ENCODE measurements at regions not wholly inside any gene's neighbourhood (a gene's known extent, or its start where the extent isn't known, plus 50 kb on each side); places are given as distances from the start of the nearest gene placed in this dataset.

DNA sequence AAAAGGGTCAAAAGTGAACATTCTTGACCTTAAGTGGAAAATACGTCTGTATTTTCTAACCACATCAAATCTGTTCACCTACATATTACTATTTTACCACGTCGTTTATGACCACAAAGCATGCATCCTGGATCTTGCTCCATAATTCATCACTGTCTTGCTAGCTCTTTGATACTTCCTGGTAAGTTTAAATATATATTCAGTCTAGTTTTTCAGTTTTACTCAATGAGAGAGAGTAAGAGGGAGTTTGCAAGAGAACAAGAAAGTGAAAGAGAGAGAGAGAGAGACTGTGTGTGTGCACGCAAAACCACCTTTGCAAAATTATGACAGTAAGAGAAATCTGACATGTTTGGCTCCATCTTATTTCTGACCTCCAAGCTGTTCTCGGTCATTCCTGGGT lies 173.7 kb upstream of the GALNTL6 start:
- RAD21 ChIA-PET (ENCODE audit: low non-redundant PET in 1 of 2, low total read pairs in 2 of 2, uncharacterized antibody in 2 of 2, unreplicated experiment in 2 of 2), result no interaction called here
- TF ChIP-seq EZH2phosphoT487 (IDR thresholded peaks at IDR 0.05; ENCODE audit: borderline replicate concordance), result no peak
- POLR2A ChIA-PET, result no interaction called here
- no peaks in the 10 kb centered on the region for H4K20me1 ChIP-seq (ENCODE audit: insufficient read depth)
- ATAC-seq (no peak), DNase-seq (ENCODE audit: low read depth, low spot score) (no peak)
- H3K9me2 ChIP-seq (ENCODE audit: insufficient read depth), result no peaks in the 10 kb centered on the region
- no peaks in the 10 kb centered on the region for H3K36me3 ChIP-seq (ENCODE audit: control insufficient read depth in 1 of 2, insufficient read depth in 2 of 2, low read length in 2 of 2)
- intact Hi-C loops (cut with micrococcal nuclease), result no loop called here
- H3K9ac ChIP-seq (ENCODE audit: low read length), result no peak overlapping the region
- no peaks in the 10 kb centered on the region for H3K27me3 ChIP-seq (ENCODE audit: insufficient read depth, low read length)
- no peaks in the 10 kb centered on the region for H3K79me2 ChIP-seq (ENCODE audit: insufficient read depth, low read length)
- H3K4me3 ChIP-seq (replicated peaks in 1 of 2; ENCODE audit: low read depth in 1 of 2, low read length in 2 of 2), result no peak overlapping the region
- H3K9me3 ChIP-seq (ENCODE audit: control insufficient read depth in 1 of 2, insufficient read depth in 1 of 2, low read depth in 1 of 2, low read length in 2 of 2), result no peaks in the 10 kb centered on the region
- H3K4me1 ChIP-seq (ENCODE audit: control insufficient read depth in 1 of 2, insufficient read depth in 2 of 2, low read length in 2 of 2), result no peaks in the 10 kb centered on the region
- no peak overlapping the region for H3K4me2 ChIP-seq (ENCODE audit: low read length)
- BruUV-seq (replicated peaks), result no TSS peak
- no peak overlapping the region for H2AFZ ChIP-seq (ENCODE audit: low read depth, low read length, poor library complexity, severe bottlenecking)
- H3K27ac ChIP-seq (ENCODE audit: low read depth, low read length), result no peak overlapping the region
- CTCF ChIA-PET, result interaction anchor here (1.1 kb wide), 1 partner anchor 10 kb away, joined by 4 read pairs; no protein-coding TSS in a partner anchor

DNA sequence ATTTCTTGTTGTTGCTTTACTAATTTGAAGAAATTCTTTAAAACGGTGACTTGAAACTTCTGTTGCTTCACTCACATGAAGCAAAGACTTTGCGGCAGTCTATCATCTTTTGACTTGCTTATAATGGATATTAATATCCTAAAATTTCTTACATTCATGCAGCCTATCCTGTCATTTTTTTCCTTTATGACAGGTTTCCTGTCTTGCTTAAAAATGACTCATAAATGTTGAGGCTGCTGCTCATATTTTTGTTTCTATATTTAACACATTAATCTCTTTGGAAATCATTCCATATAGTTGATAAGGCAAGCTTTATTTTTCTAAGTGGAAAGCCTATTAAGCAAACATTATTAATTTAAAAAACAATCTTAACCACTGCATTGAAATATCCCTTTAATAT lies 176.6 kb upstream of the GALNTL6 start:
- CTCF ChIA-PET, result no interaction called here
- no peak overlapping the region for H3K4me3 ChIP-seq (replicated peaks in 1 of 2; ENCODE audit: low read depth in 1 of 2, low read length in 2 of 2)
- no peak overlapping the region for H3K27ac ChIP-seq (ENCODE audit: low read depth, low read length)
- no peaks in the 10 kb centered on the region for H4K20me1 ChIP-seq (ENCODE audit: insufficient read depth)
- H3K9me3 ChIP-seq (ENCODE audit: control insufficient read depth in 1 of 2, insufficient read depth in 1 of 2, low read depth in 1 of 2, low read length in 2 of 2), result no peaks in the 10 kb centered on the region
- H3K9me2 ChIP-seq (ENCODE audit: insufficient read depth), result no peaks in the 10 kb centered on the region
- ATAC-seq (no peak), DNase-seq (ENCODE audit: low read depth, low spot score) (no peak)
- no peaks in the 10 kb centered on the region for H3K36me3 ChIP-seq (ENCODE audit: control insufficient read depth in 1 of 2, insufficient read depth in 2 of 2, low read length in 2 of 2)
- RAD21 ChIA-PET (ENCODE audit: low non-redundant PET in 1 of 2, low total read pairs in 2 of 2, uncharacterized antibody in 2 of 2, unreplicated experiment in 2 of 2), result no interaction called here
- H3K4me2 ChIP-seq (ENCODE audit: low read length), result no peak overlapping the region
- H3K9ac ChIP-seq (ENCODE audit: low read length), result no peak overlapping the region
- POLR2A ChIA-PET, result no interaction called here
- no peak overlapping the region for H2AFZ ChIP-seq (ENCODE audit: low read depth, low read length, poor library complexity, severe bottlenecking)
- no TSS peak for BruUV-seq (replicated peaks)
- no peaks in the 10 kb centered on the region for H3K27me3 ChIP-seq (ENCODE audit: insufficient read depth, low read length)
- TF ChIP-seq, protein P1, sequence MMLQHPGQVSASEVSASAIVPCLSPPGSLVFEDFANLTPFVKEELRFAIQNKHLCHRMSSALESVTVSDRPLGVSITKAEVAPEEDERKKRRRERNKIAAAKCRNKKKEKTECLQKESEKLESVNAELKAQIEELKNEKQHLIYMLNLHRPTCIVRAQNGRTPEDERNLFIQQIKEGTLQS (IDR thresholded peaks at IDR 0.05), result no peak
- TF ChIP-seq CBX3 (IDR thresholded peaks at IDR 0.05; ENCODE audit: low read depth), result no peak
- TF ChIP-seq RAD21 (IDR thresholded peaks at IDR 0.05; ENCODE audit: low read depth), result no peak
- TF ChIP-seq ZFX (IDR thresholded peaks at IDR 0.05), result no peak
- no peak for TF ChIP-seq EZH2 (IDR thresholded peaks at IDR 0.05)
- TF ChIP-seq EZH2phosphoT487 (IDR thresholded peaks at IDR 0.05; ENCODE audit: borderline replicate concordance), result no peak
- no peak for TF ChIP-seq ELF1 (IDR thresholded peaks at IDR 0.05; ENCODE audit: borderline replicate concordance, low read depth)
- no peak for TF ChIP-seq POLR2A (IDR thresholded peaks at IDR 0.05; ENCODE audit: borderline replicate concordance, extremely low read depth, insufficient read depth, insufficient read length)
- TF ChIP-seq, protein P2, sequence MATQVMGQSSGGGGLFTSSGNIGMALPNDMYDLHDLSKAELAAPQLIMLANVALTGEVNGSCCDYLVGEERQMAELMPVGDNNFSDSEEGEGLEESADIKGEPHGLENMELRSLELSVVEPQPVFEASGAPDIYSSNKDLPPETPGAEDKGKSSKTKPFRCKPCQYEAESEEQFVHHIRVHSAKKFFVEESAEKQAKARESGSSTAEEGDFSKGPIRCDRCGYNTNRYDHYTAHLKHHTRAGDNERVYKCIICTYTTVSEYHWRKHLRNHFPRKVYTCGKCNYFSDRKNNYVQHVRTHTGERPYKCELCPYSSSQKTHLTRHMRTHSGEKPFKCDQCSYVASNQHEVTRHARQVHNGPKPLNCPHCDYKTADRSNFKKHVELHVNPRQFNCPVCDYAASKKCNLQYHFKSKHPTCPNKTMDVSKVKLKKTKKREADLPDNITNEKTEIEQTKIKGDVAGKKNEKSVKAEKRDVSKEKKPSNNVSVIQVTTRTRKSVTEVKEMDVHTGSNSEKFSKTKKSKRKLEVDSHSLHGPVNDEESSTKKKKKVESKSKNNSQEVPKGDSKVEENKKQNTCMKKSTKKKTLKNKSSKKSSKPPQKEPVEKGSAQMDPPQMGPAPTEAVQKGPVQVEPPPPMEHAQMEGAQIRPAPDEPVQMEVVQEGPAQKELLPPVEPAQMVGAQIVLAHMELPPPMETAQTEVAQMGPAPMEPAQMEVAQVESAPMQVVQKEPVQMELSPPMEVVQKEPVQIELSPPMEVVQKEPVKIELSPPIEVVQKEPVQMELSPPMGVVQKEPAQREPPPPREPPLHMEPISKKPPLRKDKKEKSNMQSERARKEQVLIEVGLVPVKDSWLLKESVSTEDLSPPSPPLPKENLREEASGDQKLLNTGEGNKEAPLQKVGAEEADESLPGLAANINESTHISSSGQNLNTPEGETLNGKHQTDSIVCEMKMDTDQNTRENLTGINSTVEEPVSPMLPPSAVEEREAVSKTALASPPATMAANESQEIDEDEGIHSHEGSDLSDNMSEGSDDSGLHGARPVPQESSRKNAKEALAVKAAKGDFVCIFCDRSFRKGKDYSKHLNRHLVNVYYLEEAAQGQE (IDR thresholded peaks at IDR 0.05; ENCODE audit: low read depth), result no peak
- TF ChIP-seq EGR1 (IDR thresholded peaks at IDR 0.05; ENCODE audit: low read depth), result no peak
- TF ChIP-seq, protein P3, sequence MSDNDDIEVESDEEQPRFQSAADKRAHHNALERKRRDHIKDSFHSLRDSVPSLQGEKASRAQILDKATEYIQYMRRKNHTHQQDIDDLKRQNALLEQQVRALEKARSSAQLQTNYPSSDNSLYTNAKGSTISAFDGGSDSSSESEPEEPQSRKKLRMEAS (IDR thresholded peaks at IDR 0.05), result no peak
- intact Hi-C loops (cut with micrococcal nuclease), result no loop called here
- H3K4me1 ChIP-seq (ENCODE audit: control insufficient read depth in 1 of 2, insufficient read depth in 2 of 2, low read length in 2 of 2), result no peaks in the 10 kb centered on the region
- no peaks in the 10 kb centered on the region for H3K79me2 ChIP-seq (ENCODE audit: insufficient read depth, low read length)
